GM21529 (cell line): ENCODE measurements at regions not wholly inside any gene's neighbourhood (a gene's known extent, or its start where the extent isn't known, plus 50 kb on each side); places are given as distances from the start of the nearest gene placed in this dataset.

Source experiments
- ATAC-seq: cut with Tn5 transposase; IDR thresholded peaks from one replicate; pipeline ENCODE4 v1.9.1; 2021; ENCODE audit not compliant: unreplicated experiment

GRCh38 chr4:54930226-54930625 lies 195.2 kb downstream of the KDR start:
- no peak for ATAC-seq

- no peak for ATAC-seq
These were observed 195.9 kb downstream of the KDR start for GRCh38 chr4:54929459-54929858.

DNA sequence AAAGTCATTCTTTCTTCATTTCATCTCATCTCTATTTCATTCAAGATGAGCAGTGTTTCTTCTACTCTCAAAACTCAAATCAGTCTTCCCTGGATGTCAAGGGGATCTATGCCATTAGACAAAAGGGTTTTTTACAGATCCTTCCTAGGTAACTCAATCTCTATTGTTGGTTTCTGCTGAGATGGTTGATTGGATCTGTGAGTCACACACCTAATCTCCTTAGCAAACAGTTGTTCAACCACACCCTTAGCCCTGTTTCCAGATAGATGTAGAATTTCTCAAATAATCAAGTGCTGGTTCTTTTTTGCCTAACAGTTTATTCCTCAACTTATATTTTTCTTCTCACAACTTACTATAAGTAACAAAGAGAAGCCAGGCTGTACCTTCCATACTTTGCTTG lies 200.5 kb downstream of the KDR start:
- no peak for ATAC-seq

GRCh38 chr4:54915276-54915675 lies 210.1 kb downstream of the KDR start:
- no peak for ATAC-seq

DNA sequence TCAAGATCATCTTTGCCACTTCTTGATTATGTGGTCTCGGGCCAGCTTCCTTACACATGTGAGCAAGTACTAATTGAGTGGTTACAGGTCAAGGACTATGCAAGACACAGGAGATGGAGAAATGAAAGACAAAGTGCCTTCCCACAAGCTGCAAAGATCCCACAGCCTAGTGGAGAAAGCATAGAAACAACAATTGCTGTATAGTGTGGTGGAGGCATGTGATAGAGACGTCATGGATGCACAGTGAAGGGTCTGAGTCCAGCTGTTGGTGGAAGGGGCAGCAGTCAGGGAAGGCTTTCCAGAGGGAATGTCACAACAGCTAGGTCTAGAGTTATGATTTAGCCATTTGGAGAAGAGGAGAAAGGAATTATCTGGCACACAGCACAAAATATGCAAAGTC lies 210.6 kb downstream of the KDR start:
- no peak for ATAC-seq

- ATAC-seq: no peak
These were observed 211.5 kb downstream of the KDR start for GRCh38 chr4:54913751-54914526.

GRCh38 chr4:54912155-54912554 lies 213.2 kb downstream of the KDR start:
- ATAC-seq: no peak

DNA sequence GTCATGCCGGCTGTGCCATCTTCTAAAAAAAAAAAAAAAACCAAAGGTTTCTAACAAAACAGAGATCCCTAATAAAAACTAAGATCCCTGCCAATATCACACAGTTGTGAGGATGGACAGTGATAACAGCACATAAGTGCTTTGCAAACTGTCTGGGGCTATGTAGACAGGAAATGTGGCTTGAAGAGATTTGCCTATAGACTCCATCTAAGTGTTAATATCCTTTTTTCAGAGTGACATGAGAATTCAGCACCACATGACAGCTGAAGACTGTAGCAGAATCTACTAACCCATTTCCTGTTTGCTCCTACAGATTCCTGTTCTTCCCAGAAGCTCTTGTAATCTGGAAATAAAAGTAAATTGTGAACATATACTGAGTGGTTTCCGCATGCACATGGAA lies 215.4 kb downstream of the KDR start:
- no peak for ATAC-seq

GRCh38 chr4:54908763-54909162 lies 216.6 kb downstream of the KDR start:
- ATAC-seq: no peak

DNA sequence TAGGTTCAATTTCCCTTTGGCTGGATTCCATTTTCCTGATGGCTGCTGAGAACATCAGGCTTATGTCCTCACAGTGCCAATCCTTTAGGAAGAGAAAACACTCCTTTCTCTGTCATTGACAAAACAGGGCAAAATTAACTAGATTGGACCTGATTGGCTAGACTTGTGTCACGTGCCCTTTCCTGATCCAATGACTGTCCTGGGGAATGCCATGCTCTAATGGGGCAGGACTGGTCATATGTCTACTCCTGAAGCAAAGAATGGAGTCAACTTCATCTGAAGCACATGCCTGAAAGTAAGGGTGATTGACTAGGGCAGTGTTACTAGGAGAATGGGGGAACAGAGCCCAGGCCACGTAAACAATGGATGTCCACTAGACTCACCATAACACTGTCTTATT lies 220.4 kb downstream of the KDR start:
- ATAC-seq: no peak

DNA sequence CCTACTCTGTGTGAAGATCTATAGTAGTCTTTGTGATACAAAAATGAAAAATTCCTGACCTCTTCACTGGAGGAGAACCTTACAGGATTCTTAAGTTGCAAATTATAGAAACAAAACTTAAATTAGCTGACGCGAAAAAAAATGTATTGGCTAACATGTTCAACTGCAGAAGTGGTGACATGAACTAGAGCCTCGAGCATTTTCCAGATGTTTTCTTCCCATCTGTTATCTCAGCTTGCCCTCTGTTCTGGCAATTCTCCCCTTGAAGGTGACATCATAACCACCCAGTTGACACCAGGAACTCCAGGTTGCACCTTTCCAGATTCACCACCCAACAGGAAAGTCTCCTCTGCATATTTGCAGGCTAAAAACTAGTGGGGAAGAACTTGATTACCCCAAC lies 222.4 kb downstream of the KDR start:
- no peak for ATAC-seq

- ATAC-seq: no peak
These were observed 223.1 kb downstream of the KDR start for GRCh38 chr4:54902271-54902670.

DNA sequence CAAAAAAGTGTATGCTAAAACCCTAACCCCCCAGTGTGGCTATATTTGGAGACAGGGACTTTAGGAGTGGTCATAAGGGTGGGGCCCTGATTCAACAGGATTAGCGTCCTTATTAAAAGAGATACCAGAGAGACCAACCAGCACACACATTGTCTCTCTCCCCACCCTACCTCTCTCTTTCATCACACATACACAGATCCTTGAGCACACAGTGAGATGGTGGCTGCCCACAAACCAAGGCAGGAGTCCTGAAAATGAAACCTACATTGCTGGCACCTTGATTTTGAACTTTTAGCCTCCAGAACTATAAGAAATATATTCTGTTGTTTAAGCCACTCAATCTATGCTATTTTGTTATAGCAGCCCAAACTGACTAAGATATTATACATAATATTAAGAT lies 224.2 kb downstream of the KDR start:
- no peak for ATAC-seq

DNA sequence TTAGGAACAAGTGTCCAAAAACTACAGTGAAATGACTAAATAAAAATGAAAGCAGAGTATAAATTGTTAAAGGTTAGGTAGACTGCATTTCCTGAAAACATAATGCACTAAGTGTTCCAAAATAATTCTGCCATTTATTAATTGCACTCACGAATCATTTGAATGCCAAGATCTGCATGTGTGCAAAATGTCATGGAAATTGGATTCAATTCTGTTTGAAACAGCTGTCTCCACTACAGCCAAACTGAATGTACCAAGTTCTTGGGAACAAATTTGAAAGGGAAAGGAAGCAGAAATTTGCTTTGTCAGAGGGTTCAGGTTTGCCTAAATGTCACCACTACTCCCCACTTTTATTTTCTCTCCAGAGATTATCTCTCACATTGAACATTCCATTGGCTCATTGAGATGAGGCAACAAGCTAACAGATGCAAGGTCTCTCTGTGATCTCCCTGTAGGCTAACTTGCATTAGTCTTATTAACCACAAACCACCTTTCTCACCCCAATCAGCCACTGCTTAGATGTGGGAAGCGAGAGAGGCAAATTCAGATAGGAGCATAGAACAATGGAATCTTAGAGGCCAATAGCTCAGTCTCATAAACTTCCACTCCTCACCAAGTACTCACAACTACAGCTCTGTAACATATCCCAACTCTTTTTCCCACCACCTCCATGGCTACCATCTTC lies 226.6 kb downstream of the KDR start:
- no peak for ATAC-seq

- no peak for ATAC-seq
These were observed 227.3 kb downstream of the KDR start for GRCh38 chr4:54898056-54898562.

- no peak for ATAC-seq
These were observed 227.8 kb downstream of the KDR start for GRCh38 chr4:54897590-54897989.

DNA sequence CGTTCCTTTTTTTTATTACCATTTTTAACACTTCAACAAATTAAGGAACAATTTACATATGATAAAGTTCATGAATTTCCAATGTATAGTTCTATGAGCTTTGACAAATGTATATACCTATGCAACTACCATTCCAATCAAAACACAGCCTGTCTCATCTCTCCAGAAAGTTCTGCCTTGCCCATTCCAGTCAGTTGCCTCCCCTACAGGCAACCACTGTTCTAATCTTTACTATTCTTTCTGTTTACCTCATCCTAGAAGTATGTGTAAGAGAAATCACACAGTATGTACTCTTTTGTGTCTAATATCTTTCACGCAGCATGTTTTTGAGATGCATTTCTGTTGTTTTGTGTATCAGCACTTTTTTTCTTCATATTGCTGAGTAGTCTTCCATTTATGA lies 224.9 kb downstream of the KIT start:
- no peak for ATAC-seq

GRCh38 chr4:54879576-54879975 lies 221.8 kb downstream of the KIT start:
- ATAC-seq: no peak

DNA sequence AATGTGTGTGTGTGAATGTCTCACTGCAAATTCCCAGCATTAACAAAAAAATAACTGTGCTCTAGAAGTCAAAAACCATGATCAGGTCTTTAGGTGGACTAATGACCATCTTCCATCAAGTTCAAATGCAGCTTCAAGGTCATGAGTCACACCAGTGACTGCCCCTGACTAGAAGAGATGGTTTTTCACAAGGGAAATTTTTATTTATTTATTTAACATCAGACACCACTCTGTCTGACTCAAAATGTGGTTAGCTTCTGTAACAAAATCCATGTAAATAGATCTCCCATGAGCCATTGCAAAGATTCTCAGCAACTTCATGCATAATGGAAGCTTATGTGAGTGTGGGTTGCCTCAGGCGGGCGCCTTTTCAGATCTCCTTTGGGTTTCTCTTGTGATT lies 219.2 kb downstream of the KIT start:
- no peak for ATAC-seq

GRCh38 chr4:54872261-54872660 lies 214.5 kb downstream of the KIT start:
- ATAC-seq: no peak

- ATAC-seq: no peak
These were observed 206.0 kb downstream of the KIT start for GRCh38 chr4:54863571-54864255.

- ATAC-seq: no peak
These were observed 203.4 kb downstream of the KIT start for GRCh38 chr4:54861201-54861600.
